HL-60 (cell line): ENCODE measurements at regions not wholly inside any gene's neighbourhood (a gene's known extent, or its start where the extent isn't known, plus 50 kb on each side); places are given as distances from the start of the nearest gene placed in this dataset.
"Not testable (repeated sequence)": the region's sequence is repeated elsewhere in the genome, so short reads cannot be mapped to it uniquely, and the experiment has no call there.

Source experiments
- GABPA ChIP-seq: IDR thresholded peaks from 2 replicates; pipeline ENCODE4 v1.6.1; 2012; ENCODE audit warnings: low read depth
- POLR2AphosphoS5 ChIP-seq: IDR thresholded peaks from 2 replicates; pipeline ENCODE4 v1.6.1; 2012; ENCODE audit warnings: low read depth
- TF ChIP-seq, protein P1 (sequence below): IDR thresholded peaks from one replicate; pipeline ENCODE4 v1.5.1; 2011; ENCODE audit warnings: low read length, control low read depth, inconsistent platforms; ENCODE audit not compliant: insufficient read depth
- TF ChIP-seq, protein P2 (sequence below): IDR thresholded peaks from 2 replicates; pipeline ENCODE4 v1.6.1; 2012; ENCODE audit warnings: low read depth; ENCODE audit not compliant: insufficient replicate concordance

DNA sequence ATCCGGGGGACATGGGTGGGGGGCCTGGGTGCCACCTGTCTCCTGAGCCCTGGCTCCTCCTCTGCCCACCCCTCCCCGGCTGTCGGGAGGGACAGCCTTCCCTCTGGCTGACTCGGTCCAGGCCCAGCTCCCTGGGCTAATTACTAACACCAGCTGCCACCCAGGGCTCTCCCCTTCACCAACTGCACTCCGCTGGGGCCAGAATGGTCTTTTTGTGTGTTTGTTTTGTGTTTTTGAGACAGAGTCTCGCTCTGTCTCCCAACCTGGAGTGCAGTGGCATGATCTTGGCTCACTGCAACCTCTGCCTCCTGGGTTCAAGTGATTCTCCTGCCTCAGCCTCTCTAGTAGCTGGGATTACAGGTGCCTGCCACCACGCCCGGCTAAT is 126.9 kb upstream of the SMURF2 start:
- TF ChIP-seq, protein P1, sequence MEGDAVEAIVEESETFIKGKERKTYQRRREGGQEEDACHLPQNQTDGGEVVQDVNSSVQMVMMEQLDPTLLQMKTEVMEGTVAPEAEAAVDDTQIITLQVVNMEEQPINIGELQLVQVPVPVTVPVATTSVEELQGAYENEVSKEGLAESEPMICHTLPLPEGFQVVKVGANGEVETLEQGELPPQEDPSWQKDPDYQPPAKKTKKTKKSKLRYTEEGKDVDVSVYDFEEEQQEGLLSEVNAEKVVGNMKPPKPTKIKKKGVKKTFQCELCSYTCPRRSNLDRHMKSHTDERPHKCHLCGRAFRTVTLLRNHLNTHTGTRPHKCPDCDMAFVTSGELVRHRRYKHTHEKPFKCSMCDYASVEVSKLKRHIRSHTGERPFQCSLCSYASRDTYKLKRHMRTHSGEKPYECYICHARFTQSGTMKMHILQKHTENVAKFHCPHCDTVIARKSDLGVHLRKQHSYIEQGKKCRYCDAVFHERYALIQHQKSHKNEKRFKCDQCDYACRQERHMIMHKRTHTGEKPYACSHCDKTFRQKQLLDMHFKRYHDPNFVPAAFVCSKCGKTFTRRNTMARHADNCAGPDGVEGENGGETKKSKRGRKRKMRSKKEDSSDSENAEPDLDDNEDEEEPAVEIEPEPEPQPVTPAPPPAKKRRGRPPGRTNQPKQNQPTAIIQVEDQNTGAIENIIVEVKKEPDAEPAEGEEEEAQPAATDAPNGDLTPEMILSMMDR = not testable (repeated sequence)
- TF ChIP-seq, protein P2, sequence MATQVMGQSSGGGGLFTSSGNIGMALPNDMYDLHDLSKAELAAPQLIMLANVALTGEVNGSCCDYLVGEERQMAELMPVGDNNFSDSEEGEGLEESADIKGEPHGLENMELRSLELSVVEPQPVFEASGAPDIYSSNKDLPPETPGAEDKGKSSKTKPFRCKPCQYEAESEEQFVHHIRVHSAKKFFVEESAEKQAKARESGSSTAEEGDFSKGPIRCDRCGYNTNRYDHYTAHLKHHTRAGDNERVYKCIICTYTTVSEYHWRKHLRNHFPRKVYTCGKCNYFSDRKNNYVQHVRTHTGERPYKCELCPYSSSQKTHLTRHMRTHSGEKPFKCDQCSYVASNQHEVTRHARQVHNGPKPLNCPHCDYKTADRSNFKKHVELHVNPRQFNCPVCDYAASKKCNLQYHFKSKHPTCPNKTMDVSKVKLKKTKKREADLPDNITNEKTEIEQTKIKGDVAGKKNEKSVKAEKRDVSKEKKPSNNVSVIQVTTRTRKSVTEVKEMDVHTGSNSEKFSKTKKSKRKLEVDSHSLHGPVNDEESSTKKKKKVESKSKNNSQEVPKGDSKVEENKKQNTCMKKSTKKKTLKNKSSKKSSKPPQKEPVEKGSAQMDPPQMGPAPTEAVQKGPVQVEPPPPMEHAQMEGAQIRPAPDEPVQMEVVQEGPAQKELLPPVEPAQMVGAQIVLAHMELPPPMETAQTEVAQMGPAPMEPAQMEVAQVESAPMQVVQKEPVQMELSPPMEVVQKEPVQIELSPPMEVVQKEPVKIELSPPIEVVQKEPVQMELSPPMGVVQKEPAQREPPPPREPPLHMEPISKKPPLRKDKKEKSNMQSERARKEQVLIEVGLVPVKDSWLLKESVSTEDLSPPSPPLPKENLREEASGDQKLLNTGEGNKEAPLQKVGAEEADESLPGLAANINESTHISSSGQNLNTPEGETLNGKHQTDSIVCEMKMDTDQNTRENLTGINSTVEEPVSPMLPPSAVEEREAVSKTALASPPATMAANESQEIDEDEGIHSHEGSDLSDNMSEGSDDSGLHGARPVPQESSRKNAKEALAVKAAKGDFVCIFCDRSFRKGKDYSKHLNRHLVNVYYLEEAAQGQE = not testable (repeated sequence)
- TF ChIP-seq POLR2AphosphoS5, GABPA: not testable (repeated sequence)
